ENCODE measurements at regions not wholly inside any gene's neighbourhood (a gene's known extent, or its start where the extent isn't known, plus 50 kb on each side); places are given as distances from the start of the nearest gene placed in this dataset.
"Not testable (repeated sequence)": the region's sequence is repeated elsewhere in the genome, so short reads cannot be mapped to it uniquely, and the experiment has no call there.

DNA sequence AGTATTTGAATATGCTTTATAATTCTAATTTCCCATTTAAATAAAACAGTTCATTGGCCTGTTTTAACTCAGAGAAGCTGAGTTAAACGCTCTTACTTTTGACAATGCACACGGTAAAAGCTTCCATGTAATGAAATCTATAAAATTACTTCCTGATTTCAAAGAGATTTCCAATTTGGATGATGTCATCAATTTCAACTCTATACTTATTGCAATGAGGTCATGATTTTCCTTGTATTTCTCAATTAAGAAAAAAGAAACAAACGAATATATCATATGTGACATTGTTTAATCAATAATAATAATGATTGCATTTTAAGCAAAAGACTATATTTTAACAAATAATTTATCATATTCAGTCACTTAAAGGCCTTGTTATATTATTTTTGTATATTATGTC, 926.1 kb upstream of the MANEA start:
- H3K36me3 Mint-ChIP-seq = no peaks in the 10 kb centered on the region

DNA sequence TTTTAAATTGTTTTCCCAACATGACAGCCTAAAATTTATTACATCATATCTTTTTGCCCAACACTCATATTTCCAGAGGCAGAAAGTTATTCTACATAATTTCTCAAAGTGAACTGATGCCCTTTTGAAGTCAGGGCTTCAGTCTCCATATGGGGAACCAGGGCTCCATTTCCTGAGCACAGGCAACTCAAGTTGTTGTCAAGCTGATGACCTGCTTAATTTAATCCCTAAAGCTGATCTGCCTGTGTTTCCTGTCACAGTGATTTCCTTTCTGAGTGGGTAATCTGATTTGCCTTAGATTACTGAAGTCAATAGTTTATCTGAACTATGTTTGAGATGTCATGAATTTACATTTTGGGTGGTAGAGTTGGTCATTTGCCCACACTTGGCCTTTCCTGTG, 932.1 kb upstream of the MANEA start:
- no peaks in the 10 kb centered on the region for H3K9me3 Mint-ChIP-seq
- no peaks in the 10 kb centered on the region for H3K27me3 Mint-ChIP-seq
- no peaks in the 10 kb centered on the region for H3K4me1 Mint-ChIP-seq
- H3K4me3 Mint-ChIP-seq = no peak overlapping the region
- H3K27ac Mint-ChIP-seq = no peak overlapping the region
- no peak for DNase-seq
- H3K36me3 Mint-ChIP-seq = no peaks in the 10 kb centered on the region

More for the DNA sequence above, 926.1 kb upstream of the MANEA start:
- peaks cover 4% of the 10 kb centered on the region for H3K9me3 Mint-ChIP-seq
- H3K27ac Mint-ChIP-seq = no peak overlapping the region
- no peaks in the 10 kb centered on the region for H3K4me1 Mint-ChIP-seq
- no peak for DNase-seq
- H3K4me3 Mint-ChIP-seq = no peak overlapping the region
- H3K27me3 Mint-ChIP-seq = no peaks in the 10 kb centered on the region

DNA sequence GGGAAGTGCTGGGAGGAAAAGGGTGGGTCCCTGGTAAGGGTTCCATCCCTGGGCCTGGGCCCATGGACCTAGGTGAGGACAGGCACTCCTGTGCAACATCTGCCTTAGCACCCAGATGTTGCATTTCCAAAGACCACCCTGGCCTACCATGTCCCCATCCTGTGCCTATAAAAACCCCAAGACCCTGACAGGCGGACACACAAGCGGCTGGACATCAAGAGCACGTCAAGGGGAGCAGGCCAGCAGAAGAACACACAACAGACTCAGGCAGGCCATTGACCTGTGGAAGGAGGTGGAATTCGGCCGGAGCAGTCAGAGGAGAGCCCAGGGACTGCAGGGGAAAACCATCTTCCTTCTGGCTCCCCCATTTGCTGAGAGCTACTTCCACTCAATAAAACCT, 937.8 kb upstream of the MANEA start:
- H3K9me3 Mint-ChIP-seq = no peaks in the 10 kb centered on the region
- H3K4me1 Mint-ChIP-seq = no peaks in the 10 kb centered on the region
- no peak overlapping the region for H3K27ac Mint-ChIP-seq
- H3K36me3 Mint-ChIP-seq = no peaks in the 10 kb centered on the region
- no peak for DNase-seq
- H3K4me3 Mint-ChIP-seq = no peak overlapping the region
- no peaks in the 10 kb centered on the region for H3K27me3 Mint-ChIP-seq

DNA sequence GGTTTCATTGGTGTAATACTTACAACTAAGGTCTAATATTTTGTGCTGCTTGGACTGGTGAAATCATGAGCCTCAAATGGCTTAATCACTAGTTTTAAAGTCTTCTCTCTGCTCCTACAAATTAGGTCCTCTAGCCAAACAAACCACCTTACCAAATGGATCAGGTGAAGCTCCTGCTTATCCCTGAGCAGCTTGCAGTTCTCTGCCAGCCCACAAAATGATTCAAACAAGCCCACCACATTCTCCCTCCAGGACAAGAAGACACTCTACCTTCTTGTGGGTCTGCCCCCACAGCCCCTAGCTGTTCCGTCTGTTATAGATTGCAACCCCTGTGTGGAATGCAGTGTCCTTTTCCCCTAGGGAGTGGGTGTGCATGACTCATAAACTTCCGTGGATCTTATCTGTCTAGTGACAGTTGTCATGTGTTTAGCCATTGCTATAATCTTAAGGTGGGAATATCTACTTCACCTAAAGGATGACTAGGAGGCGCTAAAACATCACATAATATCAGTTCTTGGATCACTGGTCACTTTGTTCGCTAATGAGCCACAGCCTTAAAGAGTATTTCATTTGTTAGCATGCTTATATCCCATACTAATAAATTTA, 940.5 kb upstream of the MANEA start:
- no peaks in the 10 kb centered on the region for H3K36me3 Mint-ChIP-seq
- no peaks in the 10 kb centered on the region for H3K4me1 Mint-ChIP-seq
- H3K9me3 Mint-ChIP-seq = no peaks in the 10 kb centered on the region
- no peaks in the 10 kb centered on the region for H3K27me3 Mint-ChIP-seq
- H3K4me3 Mint-ChIP-seq = no peak overlapping the region
- H3K27ac Mint-ChIP-seq = no peak overlapping the region
- no peak for DNase-seq

DNA sequence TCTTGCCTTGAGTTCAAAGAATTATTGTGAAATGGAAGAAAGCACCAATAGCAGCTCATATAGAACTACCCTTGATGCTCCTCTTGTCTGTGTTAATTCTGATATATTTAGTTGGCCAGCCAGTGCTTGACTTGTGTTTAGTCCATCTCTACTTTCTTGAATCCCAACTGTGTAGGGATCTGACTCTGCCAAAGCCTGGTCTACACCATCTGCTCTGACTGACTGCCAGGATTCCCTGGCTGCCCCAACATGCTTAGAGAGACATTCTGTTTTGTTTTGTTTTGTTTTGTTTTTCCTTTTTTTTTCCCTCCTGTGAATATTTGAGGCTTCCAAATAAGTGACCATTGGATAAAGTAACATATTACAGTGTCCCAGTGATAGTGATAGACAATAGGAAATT, 953.7 kb upstream of the MANEA start:
- Mint-ChIP-seq H3K4me1 (no peaks in the 10 kb centered on the region), H3K36me3 (no peaks in the 10 kb centered on the region), H3K27ac (no peak overlapping the region), H3K4me3 (no peak overlapping the region), H3K9me3 (peaks cover 2% of the 10 kb centered on the region), H3K27me3 (no peaks in the 10 kb centered on the region)
- no peak for DNase-seq

DNA sequence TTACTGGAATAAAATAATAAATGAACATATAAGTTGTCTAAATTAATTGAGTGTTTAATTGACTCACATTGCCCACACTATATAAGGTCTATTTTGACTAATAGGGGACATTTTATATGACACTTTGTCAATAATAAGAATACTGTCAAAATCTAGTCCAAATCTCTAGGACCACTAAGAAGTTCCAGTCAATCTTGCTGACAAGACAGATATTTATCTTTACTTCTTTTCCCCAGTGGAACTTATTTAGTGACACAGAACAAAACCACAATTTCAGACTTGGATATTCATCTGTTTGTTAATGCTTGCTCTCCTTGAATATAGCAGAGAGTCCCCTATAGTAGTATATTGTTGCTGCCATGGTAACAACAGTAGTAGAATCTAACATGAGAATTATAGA, 954.6 kb upstream of the MANEA start:
- Mint-ChIP-seq H3K4me3 (no peak overlapping the region), H3K4me1 (no peaks in the 10 kb centered on the region), H3K27me3 (no peaks in the 10 kb centered on the region), H3K27ac (no peak overlapping the region), H3K36me3 (no peaks in the 10 kb centered on the region), H3K9me3 (peaks cover 2% of the 10 kb centered on the region)
- no peak for DNase-seq

DNA sequence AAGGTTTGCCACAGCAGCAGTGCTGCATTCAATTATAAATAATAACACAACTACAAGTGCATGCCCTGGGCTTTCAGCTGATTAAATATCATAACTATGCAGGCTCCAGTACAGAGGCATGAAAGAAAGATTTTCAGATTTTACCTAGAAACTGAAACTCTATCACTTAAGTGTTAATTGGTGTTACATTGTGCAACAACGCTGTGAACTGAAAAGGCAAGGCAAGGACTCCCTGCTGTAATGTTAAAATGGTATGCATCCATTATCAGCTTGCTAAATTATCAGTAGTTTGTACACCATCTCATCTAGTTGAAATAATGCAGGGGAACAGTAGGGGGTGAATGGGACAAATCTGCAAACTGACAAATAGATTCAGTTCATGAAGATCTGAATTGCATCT, 976.7 kb upstream of the MANEA start:
- Mint-ChIP-seq H3K27ac (no peak overlapping the region), H3K4me3 (no peak overlapping the region), H3K36me3 (no peaks in the 10 kb centered on the region), H3K27me3 (no peaks in the 10 kb centered on the region), H3K9me3 (peaks cover 5% of the 10 kb centered on the region), H3K4me1 (no peaks in the 10 kb centered on the region)
- no peak for DNase-seq

DNA sequence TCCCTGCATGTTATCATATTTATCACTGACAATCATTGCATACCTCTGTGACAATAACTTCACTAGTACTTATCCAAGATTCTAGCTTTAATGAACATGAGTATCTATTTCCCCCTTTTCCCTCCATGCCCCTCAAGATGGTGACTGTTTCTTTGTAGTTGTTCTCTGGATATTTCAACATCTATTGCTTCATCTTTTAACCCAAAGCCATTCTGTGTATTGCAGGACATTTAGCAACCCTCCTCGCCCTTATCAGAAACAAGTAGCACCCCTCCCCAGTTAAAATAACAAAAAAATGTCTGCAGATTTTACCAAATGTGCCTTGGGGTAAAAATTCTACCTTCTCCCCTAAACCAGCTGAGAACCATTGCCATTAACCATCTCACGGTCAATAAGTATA, 979.8 kb upstream of the MANEA start:
- no peak overlapping the region for H3K27ac Mint-ChIP-seq
- DNase-seq = no peak
- H3K9me3 Mint-ChIP-seq = peaks cover 2% of the 10 kb centered on the region
- no peaks in the 10 kb centered on the region for H3K4me1 Mint-ChIP-seq
- no peaks in the 10 kb centered on the region for H3K27me3 Mint-ChIP-seq
- no peaks in the 10 kb centered on the region for H3K36me3 Mint-ChIP-seq
- H3K4me3 Mint-ChIP-seq = no peak overlapping the region

DNA sequence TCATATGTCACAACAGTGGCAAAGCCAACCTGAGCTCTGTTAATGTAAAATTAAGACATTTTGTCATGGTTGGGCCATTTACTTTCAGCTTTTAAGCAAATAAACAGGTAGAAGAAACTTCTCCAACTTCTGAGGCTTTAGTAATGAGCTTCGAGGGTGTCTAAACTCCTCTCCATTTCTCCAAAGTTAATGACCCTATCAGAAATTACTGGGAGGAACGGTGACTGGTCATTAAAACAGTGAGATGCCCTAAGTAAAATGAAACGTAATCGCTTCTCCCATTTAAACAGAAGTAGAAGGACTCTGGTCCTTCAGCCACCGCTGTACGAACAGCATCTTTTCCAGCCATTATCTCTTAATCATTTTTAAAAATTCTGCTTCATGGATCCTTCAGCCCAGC, 986.9 kb upstream of the MANEA start:
- Mint-ChIP-seq H3K4me1 (no peaks in the 10 kb centered on the region), H3K9me3 (no peaks in the 10 kb centered on the region), H3K27me3 (no peaks in the 10 kb centered on the region), H3K36me3 (no peaks in the 10 kb centered on the region), H3K27ac (no peak overlapping the region), H3K4me3 (no peak overlapping the region)
- DNase-seq = no peak

DNA sequence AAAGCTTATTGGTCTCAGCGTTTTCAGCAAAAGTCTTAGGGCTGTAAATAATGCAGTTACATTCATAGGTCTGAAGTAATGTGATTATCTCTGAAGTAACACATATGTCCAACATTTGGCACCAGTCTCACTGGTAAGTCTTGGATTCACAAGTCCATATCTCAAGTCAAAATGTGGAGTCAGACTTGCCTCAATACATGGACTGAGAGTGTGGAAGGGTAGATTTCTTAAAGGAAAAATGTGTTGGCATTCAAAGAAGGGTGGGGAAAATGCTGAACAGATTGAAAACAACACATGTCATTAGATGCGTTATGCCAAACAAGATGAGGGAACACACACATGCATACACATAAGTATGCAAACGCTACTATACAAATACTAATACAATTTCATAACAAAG, 989.0 kb upstream of the MANEA start:
- Mint-ChIP-seq H3K36me3 (no peaks in the 10 kb centered on the region), H3K4me3 (no peak overlapping the region), H3K27ac (no peak overlapping the region), H3K4me1 (no peaks in the 10 kb centered on the region), H3K27me3 (no peaks in the 10 kb centered on the region), H3K9me3 (no peaks in the 10 kb centered on the region)
- DNase-seq = no peak

DNA sequence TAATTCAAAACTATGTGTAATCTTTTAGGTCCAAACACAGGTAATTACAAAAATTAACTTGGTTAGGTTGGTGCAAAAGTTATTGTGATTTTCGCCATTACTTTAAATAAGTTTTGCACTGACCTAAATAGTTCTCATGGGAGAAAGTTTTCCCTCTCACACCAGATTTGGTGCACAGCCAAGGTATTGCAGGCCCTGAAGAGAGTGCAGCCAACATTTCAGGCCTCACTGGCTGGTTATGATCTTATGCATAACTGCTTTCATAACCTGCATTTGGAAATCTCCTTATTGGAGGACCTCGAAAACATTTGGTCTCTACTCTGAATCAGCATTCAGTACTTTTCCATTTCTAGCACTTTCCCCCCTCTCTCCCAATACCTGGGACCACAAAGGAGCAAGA, 993.1 kb upstream of the MANEA start:
- Mint-ChIP-seq H3K4me3 (no peak overlapping the region), H3K4me1 (no peaks in the 10 kb centered on the region), H3K36me3 (no peaks in the 10 kb centered on the region), H3K27ac (no peak overlapping the region), H3K9me3 (peaks cover 1% of the 10 kb centered on the region), H3K27me3 (no peaks in the 10 kb centered on the region)
- DNase-seq = no peak

DNA sequence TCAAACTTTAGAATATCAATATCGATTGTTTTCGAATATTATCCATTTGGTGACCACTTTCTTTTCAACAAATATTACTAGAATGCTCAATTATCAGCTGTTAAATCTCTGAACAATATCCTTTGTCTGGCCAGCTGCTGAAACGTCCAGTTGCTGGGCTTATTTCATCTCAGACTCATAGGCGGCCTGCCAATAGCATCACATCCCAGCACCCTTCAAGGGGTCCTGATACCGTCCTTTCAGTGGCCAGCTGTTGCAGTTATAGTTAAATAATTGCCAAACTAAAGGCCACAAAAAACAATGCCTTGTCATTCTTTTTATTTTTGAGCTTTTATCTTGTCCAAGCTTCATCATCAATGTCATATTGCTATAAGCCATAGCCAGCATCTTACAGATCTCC, 1006.8 kb upstream of the MANEA start:
- no peaks in the 10 kb centered on the region for H3K4me1 Mint-ChIP-seq
- no peaks in the 10 kb centered on the region for H3K36me3 Mint-ChIP-seq
- H3K27me3 Mint-ChIP-seq = no peaks in the 10 kb centered on the region
- no peaks in the 10 kb centered on the region for H3K9me3 Mint-ChIP-seq
- DNase-seq = no peak
- no peak overlapping the region for H3K27ac Mint-ChIP-seq
- H3K4me3 Mint-ChIP-seq = no peak overlapping the region

DNA sequence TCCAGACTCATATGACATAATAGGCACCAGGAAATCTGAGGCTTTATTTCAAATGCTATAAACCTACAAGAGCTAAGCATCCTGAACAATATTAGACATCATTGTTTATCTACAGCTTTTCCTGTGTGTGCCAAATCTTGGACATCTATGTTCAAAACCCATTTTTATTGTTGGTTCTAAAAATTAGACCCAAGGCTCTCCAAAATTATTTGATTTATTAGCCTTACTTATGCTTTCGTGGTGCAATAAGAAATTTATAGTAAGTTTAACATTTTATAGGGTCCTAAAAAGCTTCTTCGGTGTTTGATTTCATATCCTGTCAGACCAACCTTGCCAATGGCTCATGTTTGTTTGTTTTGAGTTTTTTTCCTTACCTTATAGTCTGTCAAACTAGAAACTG, 1014.5 kb upstream of the MANEA start:
- H3K27ac Mint-ChIP-seq = no peak overlapping the region
- H3K9me3 Mint-ChIP-seq = peaks cover 13% of the 10 kb centered on the region
- H3K36me3 Mint-ChIP-seq = no peaks in the 10 kb centered on the region
- H3K4me1 Mint-ChIP-seq = no peaks in the 10 kb centered on the region
- no peaks in the 10 kb centered on the region for H3K27me3 Mint-ChIP-seq
- H3K4me3 Mint-ChIP-seq = no peak overlapping the region
- DNase-seq = no peak

DNA sequence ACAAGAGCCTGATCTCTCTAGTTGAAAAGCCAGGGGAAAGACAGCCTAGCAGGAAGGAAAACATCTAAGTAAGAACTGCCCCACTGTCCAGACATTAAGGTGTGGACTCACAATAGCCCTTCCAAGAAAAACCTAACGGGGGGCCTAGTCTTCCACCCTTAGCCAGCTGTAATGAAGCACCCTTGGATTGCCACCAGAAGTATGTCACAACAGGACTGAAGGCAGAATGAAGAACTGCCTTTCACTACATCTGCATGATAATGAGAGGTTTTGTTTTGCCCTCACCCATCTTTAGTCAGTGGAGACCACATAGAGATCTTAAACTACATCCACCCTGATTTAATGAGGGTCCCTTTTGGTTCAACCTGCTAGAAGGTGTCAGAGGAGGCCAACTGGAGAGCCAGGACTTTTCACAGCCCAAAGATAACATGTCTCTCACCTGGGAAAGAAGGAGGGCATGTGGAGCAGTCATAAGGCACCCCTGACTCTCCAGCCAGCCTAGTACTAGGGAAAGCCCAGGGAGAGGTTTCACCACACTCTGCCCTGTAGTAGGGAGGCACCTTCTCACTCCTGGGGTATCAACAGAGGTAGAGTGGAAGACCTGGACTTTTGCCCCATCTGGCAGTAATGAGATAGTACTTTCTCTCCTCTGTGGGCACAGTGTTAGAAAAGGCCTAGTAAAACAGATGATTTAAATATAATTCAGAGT, 1017.4 kb upstream of the MANEA start:
- no peak for DNase-seq
- no peak overlapping the region for H3K27ac Mint-ChIP-seq
- no peak overlapping the region for H3K4me3 Mint-ChIP-seq
- H3K36me3 Mint-ChIP-seq = no peaks in the 10 kb centered on the region
- no peaks in the 10 kb centered on the region for H3K4me1 Mint-ChIP-seq
- peaks cover 13% of the 10 kb centered on the region for H3K9me3 Mint-ChIP-seq
- no peaks in the 10 kb centered on the region for H3K27me3 Mint-ChIP-seq

DNA sequence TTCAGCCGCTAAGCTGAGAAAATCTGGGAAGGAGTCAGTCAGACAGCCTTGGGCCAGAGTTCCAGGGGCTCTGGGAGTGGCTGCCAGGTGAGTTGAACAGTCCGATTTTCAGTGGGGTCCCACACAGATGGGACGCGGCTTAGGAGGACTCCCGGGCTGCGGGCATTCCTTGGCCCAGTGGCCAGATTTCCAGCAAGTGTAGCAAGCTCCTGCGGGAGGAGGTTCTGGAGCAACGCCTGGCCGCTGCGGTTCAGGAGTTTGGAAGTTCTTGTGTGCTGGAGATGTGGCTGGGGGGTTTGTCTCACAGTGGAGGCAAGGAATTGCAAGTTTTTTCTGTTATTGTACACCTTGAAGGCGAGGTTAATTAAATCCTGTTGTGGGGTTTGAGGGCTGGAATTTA, 1020.1 kb upstream of the MANEA start:
- DNase-seq, H3K27me3 Mint-ChIP-seq, H3K27ac Mint-ChIP-seq, H3K4me3 Mint-ChIP-seq, H3K36me3 Mint-ChIP-seq, H3K4me1 Mint-ChIP-seq: not testable (repeated sequence)
- peaks cover 13% of the 10 kb centered on the region for H3K9me3 Mint-ChIP-seq

DNA sequence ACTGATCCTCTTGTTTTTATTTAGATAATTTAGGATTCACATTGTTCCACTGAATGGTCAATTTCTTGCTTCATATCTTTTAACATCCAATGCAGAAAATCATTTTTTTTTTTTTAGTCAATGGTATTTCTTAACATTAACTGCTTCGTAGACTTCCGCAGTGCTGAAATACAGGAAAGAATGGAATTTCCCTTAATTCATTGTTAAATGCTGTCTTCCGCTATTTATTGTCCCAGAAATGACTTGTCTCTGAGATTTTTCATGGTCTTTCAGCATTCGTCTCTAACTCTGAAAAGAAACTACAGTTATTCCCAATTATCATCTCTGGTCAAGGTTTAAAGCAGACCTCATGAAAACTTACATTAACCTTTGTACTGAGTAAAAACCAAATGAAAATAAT, 1029.1 kb upstream of the MANEA start:
- H3K36me3 Mint-ChIP-seq = no peaks in the 10 kb centered on the region
- no peaks in the 10 kb centered on the region for H3K9me3 Mint-ChIP-seq
- no peaks in the 10 kb centered on the region for H3K4me1 Mint-ChIP-seq
- H3K27me3 Mint-ChIP-seq = no peaks in the 10 kb centered on the region
- no peak for DNase-seq
- no peak overlapping the region for H3K27ac Mint-ChIP-seq
- no peak overlapping the region for H3K4me3 Mint-ChIP-seq

Measured in activated naive CD8-positive, alpha-beta T cell treated with anti-CD3 and anti-CD28 coated beads for 36 hours (primary cell).